ENCODE measurements at regions not wholly inside any gene's neighbourhood (a gene's known extent, or its start where the extent isn't known, plus 50 kb on each side); places are given as distances from the start of the nearest gene placed in this dataset.

- Histone ChIP-seq H3K27ac (no peak overlapping the region), H3K36me3 (no peaks in the 10 kb centered on the region), H3K9me3 (no peaks in the 10 kb centered on the region), H3K4me3 (no peak overlapping the region), H3K4me1 (no peaks in the 10 kb centered on the region), H3K27me3 (no peaks in the 10 kb centered on the region)
- TF ChIP-seq POLR2A (IDR thresholded peaks at IDR 0.05) (no peak), EP300 (IDR thresholded peaks at IDR 0.05) (no peak), CTCF (IDR thresholded peaks at IDR 0.05) (no peak), POLR2AphosphoS5 (IDR thresholded peaks at IDR 0.05) (no peak)
- ATAC-seq = no peak
- 76 to 83% methylated on average over 2 to 3 of the region's 3 CpGs for WGBS, 2 donors (ENCODE audit: low coverage in 1 of 2)
Measured at GRCh38 chr5:68875351-68875750, 218.5 kb upstream of the SLC30A5 start.

- WGBS, 2 donors (ENCODE audit: low coverage in 1 of 2) = 63 to 88% methylated on average over 4 to 5 of the region's 8 CpGs
Measured at GRCh38 chr5:68883436-68883835, 210.4 kb upstream of the SLC30A5 start.

GRCh38 chr5:68884144-68884754 is 209.6 kb upstream of the SLC30A5 start:
- no peaks in the 10 kb centered on the region for H3K4me1 ChIP-seq
- WGBS, 2 donors (ENCODE audit: low coverage in 1 of 2) = 33 to 54% methylated on average over 4 of the region's 4 CpGs
- no peak for TF ChIP-seq POLR2AphosphoS5 (IDR thresholded peaks at IDR 0.05)
- TF ChIP-seq EP300 (IDR thresholded peaks at IDR 0.05) = no peak
- no peak for TF ChIP-seq CTCF (IDR thresholded peaks at IDR 0.05)
- no peak for TF ChIP-seq POLR2A (IDR thresholded peaks at IDR 0.05)

More at GRCh38 chr5:68883436-68883835, 210.4 kb upstream of the SLC30A5 start:
- Histone ChIP-seq H3K36me3 (no peaks in the 10 kb centered on the region), H3K27ac (no peak overlapping the region), H3K9me3 (no peaks in the 10 kb centered on the region), H3K4me1 (no peaks in the 10 kb centered on the region), H3K4me3 (no peak overlapping the region), H3K27me3 (no peaks in the 10 kb centered on the region)
- TF ChIP-seq EP300 (IDR thresholded peaks at IDR 0.05) = no peak
- no peak for ATAC-seq

GRCh38 chr5:68884883-68885282 is 208.9 kb upstream of the SLC30A5 start:
- H3K27ac ChIP-seq = no peak overlapping the region
- no peak for ATAC-seq
- TF ChIP-seq CTCF (IDR thresholded peaks at IDR 0.05) = peak in 1 of 4 experiments; percentile 16
- TF ChIP-seq POLR2A (IDR thresholded peaks at IDR 0.05) = no peak
- TF ChIP-seq POLR2AphosphoS5 (IDR thresholded peaks at IDR 0.05) = no peak
- no peak for TF ChIP-seq EP300 (IDR thresholded peaks at IDR 0.05)

More at GRCh38 chr5:68884144-68884754, 209.6 kb upstream of the SLC30A5 start:
- H3K9me3 ChIP-seq = no peaks in the 10 kb centered on the region
- no peaks in the 10 kb centered on the region for H3K27me3 ChIP-seq
- no peak for ATAC-seq
- no peak overlapping the region for H3K27ac ChIP-seq
- H3K4me3 ChIP-seq = no peak overlapping the region
- no peaks in the 10 kb centered on the region for H3K36me3 ChIP-seq

GRCh38 chr5:68886814-68887213 is 207.0 kb upstream of the SLC30A5 start:
- H3K4me3 ChIP-seq = no peak overlapping the region
- no peak for TF ChIP-seq EP300 (IDR thresholded peaks at IDR 0.05)
- TF ChIP-seq POLR2AphosphoS5 (IDR thresholded peaks at IDR 0.05) = no peak
- TF ChIP-seq CTCF (IDR thresholded peaks at IDR 0.05) = no peak
- no peak for TF ChIP-seq POLR2A (IDR thresholded peaks at IDR 0.05)
- ATAC-seq = no peak
- 80 to 88% methylated on average over 1 to 2 of the region's 4 CpGs for WGBS, 2 donors (ENCODE audit: low coverage in 1 of 2)
- H3K4me1 ChIP-seq = no peaks in the 10 kb centered on the region
- no peaks in the 10 kb centered on the region for H3K27me3 ChIP-seq
- H3K27ac ChIP-seq = no peak overlapping the region
- H3K36me3 ChIP-seq = no peaks in the 10 kb centered on the region
- H3K9me3 ChIP-seq = no peaks in the 10 kb centered on the region

More at GRCh38 chr5:68884883-68885282, 208.9 kb upstream of the SLC30A5 start:
- Histone ChIP-seq H3K9me3 (no peaks in the 10 kb centered on the region), H3K36me3 (no peaks in the 10 kb centered on the region), H3K4me3 (no peak overlapping the region), H3K4me1 (no peaks in the 10 kb centered on the region), H3K27me3 (no peaks in the 10 kb centered on the region)

All from gastroesophageal sphincter (tissue), 4 donors.